ENCODE measurements at regions not wholly inside any gene's neighbourhood (a gene's known extent, or its start where the extent isn't known, plus 50 kb on each side); places are given as distances from the start of the nearest gene placed in this dataset.

DNA sequence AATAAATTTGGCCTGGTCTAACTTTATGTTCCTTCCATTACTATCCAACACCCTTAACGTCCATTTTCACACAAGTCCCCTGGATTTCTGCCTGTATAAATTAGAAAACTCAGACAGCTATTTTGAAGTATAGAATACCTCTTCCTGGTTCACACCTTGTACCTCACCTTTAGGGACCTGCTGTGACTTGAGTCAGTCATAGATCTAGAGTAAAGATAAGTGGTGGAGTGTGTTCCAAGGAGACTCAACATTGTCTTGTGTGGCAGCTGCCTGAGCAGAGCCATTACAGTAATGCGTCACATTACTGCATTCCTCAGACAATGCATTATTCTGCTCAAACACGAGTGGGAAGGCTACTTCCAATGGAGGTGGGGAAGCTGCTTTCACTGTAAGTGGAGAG, 513.9 kb downstream of the ADRA2A start:
- ATAC-seq (ENCODE audit: insufficient number of reproducible peaks, low FRiP score, low read depth) (no peak), DNase-seq (ENCODE audit: low spot score) (no peak)
- TF ChIP-seq, protein P1, sequence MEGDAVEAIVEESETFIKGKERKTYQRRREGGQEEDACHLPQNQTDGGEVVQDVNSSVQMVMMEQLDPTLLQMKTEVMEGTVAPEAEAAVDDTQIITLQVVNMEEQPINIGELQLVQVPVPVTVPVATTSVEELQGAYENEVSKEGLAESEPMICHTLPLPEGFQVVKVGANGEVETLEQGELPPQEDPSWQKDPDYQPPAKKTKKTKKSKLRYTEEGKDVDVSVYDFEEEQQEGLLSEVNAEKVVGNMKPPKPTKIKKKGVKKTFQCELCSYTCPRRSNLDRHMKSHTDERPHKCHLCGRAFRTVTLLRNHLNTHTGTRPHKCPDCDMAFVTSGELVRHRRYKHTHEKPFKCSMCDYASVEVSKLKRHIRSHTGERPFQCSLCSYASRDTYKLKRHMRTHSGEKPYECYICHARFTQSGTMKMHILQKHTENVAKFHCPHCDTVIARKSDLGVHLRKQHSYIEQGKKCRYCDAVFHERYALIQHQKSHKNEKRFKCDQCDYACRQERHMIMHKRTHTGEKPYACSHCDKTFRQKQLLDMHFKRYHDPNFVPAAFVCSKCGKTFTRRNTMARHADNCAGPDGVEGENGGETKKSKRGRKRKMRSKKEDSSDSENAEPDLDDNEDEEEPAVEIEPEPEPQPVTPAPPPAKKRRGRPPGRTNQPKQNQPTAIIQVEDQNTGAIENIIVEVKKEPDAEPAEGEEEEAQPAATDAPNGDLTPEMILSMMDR (IDR thresholded peaks at IDR 0.05), result no peak
- H3K4me3 ChIP-seq, result no peak overlapping the region
- H3K9me3 ChIP-seq, result no peaks in the 10 kb centered on the region
- no peaks in the 10 kb centered on the region for H3K27me3 ChIP-seq (replicated peaks; ENCODE audit: insufficient read depth)
- H3K27ac ChIP-seq, result no peak overlapping the region
- no peaks in the 10 kb centered on the region for H3K4me1 ChIP-seq (ENCODE audit: control insufficient read depth in 1 of 2, low read depth in 2 of 2)
- no peaks in the 10 kb centered on the region for H3K36me3 ChIP-seq

DNA sequence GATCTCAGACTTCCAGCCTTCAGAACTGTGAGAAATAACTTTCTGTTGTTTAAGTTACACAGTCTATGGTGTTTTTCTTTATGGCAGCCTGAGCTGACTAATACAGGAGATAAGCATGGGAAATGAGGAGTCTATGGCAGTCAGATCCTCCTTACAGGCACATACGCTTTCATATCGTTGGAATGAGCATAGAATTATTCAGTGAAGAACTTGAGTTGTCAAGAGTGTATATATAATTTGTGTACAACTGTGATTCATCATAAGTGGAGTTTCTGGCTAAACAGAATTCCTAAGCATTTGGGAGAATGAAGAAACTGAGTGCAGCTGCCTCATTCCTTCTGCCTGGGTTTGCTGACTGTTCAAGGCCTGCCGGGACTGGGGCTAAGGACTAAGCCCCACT, 516.7 kb downstream of the ADRA2A start:
- TF ChIP-seq, protein P1 (IDR thresholded peaks at IDR 0.05), result no peak
- Histone ChIP-seq H3K4me1 (ENCODE audit: control insufficient read depth in 1 of 2, low read depth in 2 of 2) (no peaks in the 10 kb centered on the region), H3K4me3 (no peak overlapping the region), H3K27ac (no peak overlapping the region), H3K27me3 (replicated peaks; ENCODE audit: insufficient read depth) (no peaks in the 10 kb centered on the region), H3K36me3 (no peaks in the 10 kb centered on the region), H3K9me3 (no peaks in the 10 kb centered on the region)
- ATAC-seq (ENCODE audit: insufficient number of reproducible peaks, low FRiP score, low read depth), result no peak
- DNase-seq (ENCODE audit: low spot score), result no peak

DNA sequence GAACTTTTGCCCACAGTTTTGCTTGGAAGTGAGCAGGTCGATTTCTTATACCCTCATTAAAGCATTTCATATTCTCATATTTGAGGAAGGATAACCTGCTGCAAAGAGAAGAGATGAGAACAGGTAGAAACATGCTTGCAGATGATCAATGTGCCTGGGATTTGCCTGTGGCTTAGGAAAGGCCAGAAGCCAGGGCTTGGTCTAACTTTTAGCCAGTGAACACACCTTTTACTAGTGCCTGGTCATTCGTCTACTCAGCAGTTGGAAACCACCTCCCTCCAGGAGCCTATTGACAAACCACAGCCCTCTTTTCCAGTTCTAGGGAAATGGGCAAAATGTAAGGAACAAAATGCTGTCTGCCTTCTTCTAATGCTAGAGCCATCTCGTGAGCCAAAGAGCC, 518.3 kb downstream of the ADRA2A start:
- TF ChIP-seq, protein P1 (IDR thresholded peaks at IDR 0.05), result no peak
- no peak for DNase-seq (ENCODE audit: low spot score)
- Histone ChIP-seq H3K9me3 (no peaks in the 10 kb centered on the region), H3K4me3 (no peak overlapping the region), H3K27me3 (replicated peaks; ENCODE audit: insufficient read depth) (no peaks in the 10 kb centered on the region), H3K27ac (no peak overlapping the region), H3K36me3 (no peaks in the 10 kb centered on the region), H3K4me1 (ENCODE audit: control insufficient read depth in 1 of 2, low read depth in 2 of 2) (no peaks in the 10 kb centered on the region)
- no peak for ATAC-seq (ENCODE audit: insufficient number of reproducible peaks, low FRiP score, low read depth)

DNA sequence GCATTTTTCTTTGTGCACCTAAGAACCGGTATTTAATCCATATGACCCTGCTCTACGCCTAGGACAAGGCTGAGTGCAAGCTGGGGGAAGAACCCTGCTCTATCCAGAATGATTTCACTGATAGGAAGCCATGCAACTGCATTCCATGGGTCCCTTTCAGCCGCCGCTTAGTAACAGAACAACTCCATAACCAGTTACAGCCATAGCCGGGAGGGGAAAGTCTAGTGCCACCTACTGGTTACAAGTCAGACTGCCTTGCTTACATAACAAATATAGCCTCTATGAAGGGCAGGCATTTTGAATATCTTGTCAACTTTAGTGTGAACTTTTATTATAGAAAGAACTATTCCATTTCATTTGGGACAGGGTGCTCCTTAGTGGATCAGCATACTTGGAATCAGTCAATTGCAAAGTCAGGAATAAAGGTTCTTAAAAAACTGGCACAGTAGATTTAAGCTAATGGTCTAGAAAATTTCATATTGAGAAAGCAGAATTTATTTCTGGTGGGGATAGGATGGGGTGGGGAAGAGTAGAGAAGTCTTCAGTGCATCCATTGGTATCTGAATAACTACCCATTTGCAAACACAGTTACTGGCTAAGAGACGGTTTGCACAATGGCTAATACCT, 521.7 kb downstream of the ADRA2A start:
- Histone ChIP-seq H3K4me1 (ENCODE audit: control insufficient read depth in 1 of 2, low read depth in 2 of 2) (no peaks in the 10 kb centered on the region), H3K36me3 (no peaks in the 10 kb centered on the region), H3K27ac (no peak overlapping the region), H3K27me3 (replicated peaks; ENCODE audit: insufficient read depth) (no peaks in the 10 kb centered on the region), H3K9me3 (no peaks in the 10 kb centered on the region), H3K4me3 (no peak overlapping the region)
- ATAC-seq (ENCODE audit: insufficient number of reproducible peaks, low FRiP score, low read depth) (no peak), DNase-seq (ENCODE audit: low spot score) (no peak)
- TF ChIP-seq, protein P1 (IDR thresholded peaks at IDR 0.05), result peak; percentile 45

DNA sequence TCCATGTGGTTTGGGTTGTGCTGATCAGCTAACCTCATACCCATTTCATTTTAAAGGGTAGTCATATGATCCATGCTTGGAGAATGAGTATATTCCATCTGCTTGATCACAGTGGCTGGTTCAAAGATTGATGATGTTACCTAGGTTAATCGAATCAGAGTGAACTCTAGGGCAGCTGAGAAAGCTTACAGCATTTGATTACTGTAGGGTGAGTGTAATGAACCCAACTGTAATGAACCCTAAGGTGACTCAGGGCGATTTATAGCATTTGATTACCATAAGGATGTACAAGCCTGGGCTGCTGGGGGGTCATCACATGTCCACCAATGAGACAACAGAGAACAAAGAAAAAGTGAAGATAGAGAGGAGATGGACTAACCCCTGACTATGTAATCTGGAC, 523.1 kb downstream of the ADRA2A start:
- Histone ChIP-seq H3K27ac (no peak overlapping the region), H3K4me1 (ENCODE audit: control insufficient read depth in 1 of 2, low read depth in 2 of 2) (no peaks in the 10 kb centered on the region), H3K36me3 (no peaks in the 10 kb centered on the region), H3K9me3 (no peaks in the 10 kb centered on the region), H3K4me3 (no peak overlapping the region), H3K27me3 (replicated peaks; ENCODE audit: insufficient read depth) (no peaks in the 10 kb centered on the region)
- DNase-seq (ENCODE audit: low spot score) (no peak), ATAC-seq (ENCODE audit: insufficient number of reproducible peaks, low FRiP score, low read depth) (no peak)
- TF ChIP-seq, protein P1 (IDR thresholded peaks at IDR 0.05), result no peak
